Right forelimb (tissue), 1 donor: ENCODE measurements at regions not wholly inside any gene's neighbourhood (a gene's known extent, or its start where the extent isn't known, plus 50 kb on each side); places are given as distances from the start of the nearest gene placed in this dataset.
"Not testable (repeated sequence)": the region's sequence is repeated elsewhere in the genome, so short reads cannot be mapped to it uniquely, and the experiment has no call there.

Experiments
- DNase-seq: peaks from one replicate; pipeline ENCODE4 v3.0.0-alpha.2; 2018

DNA sequence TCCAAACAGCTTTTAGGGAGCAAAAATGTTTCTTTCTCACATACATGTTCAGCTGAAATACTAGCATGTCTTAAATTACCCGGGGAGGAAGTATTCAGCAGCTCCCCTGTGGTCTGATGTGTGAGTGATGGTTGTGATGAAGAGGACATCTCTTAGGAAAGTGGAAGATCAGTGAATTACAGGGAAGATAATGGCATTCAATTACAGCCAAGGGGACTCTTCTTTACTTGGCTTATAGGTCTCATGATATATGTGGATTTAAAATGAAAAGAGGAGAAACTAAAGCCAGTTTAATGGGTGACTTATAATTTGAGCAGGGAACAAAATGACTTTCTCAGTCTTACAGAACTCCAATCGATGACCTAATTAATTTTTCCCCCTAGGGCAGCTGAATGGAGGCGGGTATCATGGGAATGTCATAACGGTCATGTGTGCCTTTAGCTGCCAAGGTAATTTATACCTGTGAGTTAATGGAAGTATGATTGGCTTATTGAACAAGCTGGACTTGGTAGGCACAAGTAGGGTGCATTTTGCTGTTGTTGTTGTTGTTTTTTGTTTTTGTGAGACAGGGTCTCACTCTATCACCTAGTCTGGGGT lies 198.8 kb downstream of the HIPK3 start:
- DNase-seq: no peak

DNA sequence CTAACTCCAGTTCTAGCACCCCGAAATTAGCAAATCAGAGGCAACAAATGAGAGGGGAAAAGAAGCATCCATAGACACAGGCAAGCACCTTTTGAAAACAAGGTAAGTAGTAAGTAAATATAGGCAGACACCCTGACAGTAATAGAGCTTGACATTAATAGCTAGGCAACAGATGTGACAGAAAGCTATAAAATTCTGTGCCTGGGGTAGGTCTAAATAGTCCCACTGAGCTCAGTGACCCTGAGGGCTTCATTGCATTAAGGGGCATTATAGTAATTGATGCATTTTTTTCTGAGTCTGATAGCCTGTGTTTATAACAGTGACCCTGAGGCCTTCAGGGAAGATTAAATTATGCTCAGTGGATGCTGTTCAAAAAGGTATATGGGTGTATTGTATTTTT lies 197.1 kb downstream of the HIPK3 start:
- DNase-seq: no peak

DNA sequence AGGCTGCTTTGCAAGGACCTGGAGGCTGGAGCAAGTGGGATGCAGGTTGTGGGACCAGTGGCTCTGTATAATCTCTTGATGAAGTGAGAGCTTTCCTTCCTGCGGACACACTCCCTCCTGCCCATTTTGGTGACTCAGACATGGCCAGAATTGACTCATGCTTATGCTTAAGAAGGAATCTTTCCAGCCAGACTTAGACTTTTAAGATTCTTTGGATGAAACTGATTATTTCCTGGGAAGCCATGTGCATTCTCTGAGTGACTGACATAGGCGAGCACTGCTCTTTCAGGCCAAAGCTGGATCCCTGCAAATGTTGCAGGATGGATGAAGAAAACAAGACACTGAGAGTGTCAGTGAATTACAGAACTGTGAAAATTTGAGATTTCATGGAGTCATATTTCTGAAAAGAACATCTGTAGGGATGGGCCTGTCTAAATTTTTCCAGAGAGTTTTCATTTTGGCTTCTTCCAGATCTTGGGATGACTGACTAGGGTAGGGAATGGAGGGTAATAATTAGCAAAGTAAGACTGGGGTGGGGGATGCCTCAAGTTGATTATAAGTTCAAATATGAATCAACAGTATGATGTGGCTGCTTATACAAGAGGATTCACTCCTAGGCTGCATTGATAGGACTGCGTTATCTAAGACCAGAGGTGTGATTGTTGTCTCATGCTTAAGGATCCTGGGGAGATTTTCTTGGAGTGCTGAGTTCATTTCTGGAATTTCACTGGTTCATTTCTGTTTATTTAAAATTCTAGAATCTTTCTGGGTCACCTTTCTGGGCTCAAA lies 195.8 kb downstream of the HIPK3 start:
- DNase-seq: no peak

DNA sequence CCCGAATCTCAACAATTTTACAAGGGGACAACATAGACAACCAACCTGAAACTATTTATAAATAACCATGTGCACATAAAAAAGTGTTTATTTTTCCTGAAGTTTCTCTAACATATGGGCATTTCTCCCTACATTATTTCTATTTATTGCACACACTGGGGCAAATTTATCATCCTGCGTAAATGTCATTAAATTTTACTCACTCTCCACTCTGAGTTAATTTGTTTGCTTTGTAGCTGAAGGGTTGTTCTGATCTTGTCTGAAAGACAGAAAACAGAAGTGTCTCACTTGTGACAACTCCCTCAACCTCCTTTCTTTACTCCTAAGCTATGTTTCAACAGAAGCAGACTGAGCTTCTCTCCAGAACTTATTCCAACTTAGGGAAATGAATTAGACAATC lies 194.2 kb downstream of the HIPK3 start:
- DNase-seq: no peak

DNA sequence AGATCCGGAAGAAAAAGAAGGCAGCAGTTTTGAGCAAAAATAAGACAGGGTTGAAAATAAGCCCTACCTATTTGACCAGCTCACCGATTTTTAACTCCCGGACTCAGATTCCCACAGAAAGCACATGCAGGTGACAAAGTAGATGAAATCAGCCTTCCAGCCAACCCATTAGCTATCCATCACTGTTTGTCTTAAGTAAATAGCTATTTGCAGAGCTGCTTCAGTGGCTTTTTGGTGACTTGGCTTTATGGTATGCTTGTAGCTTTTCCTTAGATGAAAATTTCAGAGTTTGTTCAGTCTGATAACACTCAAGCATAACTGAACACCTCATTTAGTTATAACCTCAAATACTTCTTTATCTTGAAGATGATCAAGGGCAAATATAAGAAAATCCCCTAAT lies 192.6 kb downstream of the HIPK3 start:
- DNase-seq: no peak

DNA sequence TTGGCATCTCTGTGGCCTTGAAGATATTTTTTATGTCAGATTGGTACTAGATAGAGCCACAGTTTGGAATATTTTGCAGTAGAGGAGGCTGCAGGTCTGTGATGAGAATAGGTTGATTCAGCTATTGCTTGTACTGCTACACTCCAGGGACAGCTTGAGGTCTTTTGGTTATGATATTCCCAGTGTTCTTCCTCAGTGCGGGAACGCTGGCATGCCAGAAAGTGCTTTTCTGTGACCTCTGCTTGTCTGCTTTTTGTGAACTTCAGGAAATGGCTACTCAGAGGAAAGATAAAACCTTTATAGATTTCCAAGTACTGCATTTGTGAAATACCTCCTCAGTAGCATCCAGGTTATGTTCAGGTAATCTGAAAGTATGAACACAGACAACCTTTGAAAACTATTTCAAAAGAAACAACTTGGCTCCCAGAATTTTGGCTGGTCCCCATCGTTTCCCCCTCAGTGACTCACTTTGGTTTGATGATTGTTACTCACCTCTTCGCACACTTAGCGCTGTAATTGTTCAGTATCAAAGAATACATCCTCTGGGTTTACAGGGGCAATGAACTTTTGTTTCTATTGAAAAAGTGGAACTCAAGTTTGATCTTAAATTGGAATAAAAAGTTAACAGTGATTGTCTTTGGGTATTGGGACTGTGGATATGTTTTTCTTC lies 191.4 kb downstream of the HIPK3 start:
- DNase-seq: no peak

DNA sequence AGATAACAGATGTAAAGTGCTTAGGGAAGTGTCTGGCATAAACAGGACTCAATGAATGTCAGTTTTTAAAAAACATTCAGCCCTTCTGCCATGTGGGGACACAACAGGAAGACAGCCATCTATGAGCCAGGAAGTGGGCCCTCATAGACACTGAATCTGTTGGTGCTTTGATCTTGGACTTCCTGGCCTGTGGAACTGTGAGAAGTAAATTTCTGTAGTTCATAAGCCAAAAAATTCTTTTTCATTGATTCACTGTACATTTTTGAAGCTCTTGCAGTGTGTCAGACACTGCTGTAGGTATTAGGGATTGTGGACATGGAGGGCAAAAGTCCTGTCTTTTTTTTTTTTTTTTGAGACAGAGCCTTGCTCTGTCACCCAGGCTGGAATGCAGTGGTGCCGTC lies 188.6 kb downstream of the HIPK3 start:
- no peak for DNase-seq

DNA sequence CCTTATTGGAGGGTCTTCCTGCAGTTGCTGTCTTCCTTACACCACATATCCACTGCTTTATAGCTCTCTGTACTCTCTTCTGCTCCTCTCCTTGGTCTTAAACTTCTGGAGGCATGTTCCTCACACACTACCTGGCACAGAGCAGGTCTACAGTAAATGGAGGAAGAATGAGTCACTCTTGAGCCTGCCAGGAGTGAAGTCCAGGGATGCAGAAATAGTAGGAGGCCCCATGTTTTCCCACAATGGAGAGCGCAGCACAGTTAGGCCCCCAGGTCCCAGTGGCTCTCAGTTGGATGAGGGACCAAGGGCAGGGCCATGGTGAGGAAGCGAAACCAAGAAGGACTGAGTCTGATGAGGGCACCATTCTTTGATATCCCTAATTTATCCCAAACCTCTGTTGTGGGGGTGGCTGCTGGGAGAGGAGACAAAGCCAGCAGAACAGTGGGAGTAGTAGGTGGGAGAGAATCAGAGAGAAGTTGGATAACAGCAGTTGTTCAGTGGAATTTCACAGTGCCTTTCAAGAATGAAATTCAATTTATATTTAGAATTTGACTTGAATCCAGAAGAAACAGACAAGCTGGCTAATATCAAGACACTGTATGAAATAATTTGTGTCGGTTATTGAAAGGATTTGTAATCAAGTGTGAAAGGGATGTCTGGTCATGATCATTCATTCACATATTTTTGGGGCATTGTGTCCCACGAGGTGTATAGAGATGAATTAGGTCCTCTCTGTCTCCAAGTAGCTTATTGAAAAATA lies 187.8 kb downstream of the HIPK3 start:
- no peak for DNase-seq

DNA sequence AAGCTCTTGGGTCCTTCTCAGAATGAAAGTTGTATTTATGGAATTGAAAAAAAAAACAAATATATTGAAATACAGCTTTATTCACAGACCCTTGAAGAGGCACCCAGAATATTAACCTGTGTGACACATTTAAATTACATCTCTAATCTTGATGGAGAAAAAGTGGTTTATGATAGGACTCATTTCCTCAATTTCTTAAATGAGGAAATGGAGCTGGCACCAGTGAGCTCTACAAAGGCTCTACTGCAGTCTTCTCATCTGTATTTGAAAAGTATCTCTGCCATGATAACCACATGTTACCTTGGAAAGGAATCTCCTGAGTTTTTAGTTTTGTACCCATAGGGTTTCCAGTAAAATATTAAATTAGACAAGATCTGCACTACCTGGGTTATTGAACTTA lies 186.5 kb downstream of the HIPK3 start:
- no peak for DNase-seq

DNA sequence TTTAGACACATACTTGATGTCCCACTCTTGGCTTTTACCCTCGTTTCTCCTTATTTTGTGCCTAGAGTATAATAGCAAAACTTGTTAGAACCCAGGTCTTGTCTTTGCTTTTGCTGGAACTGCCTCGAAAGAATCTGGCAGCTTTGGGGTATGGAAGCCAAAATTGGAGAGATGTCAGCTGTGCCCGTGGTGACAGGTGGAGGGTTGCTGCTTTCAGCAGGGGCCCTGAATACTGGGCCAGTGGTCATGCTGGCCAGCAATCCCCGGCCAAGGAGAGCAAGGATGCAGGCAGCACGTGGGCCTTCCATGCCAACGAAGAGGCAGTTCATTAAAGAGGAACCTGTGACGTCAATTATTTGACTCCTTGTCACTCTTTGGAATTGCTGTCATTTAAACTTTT lies 181.1 kb downstream of the HIPK3 start:
- DNase-seq: no peak

DNA sequence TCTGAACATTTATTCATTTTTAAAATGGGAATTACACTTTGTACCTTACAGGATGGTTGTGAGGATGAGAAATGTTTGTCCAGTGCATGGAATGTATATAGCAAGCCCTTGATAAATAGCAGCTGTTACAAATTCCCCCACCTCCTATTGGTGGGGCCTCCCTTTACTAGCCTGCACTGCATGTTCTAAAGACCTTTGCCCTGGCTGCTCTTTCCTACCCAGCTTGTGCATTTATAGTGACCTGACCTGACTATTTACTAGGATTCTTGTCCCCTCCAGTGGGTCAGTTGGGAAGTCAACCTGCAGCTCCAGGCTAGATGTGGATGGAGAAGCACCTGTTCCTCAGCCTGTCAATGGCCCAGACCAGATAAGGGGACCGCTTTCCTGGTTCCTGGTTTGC lies 180.3 kb downstream of the HIPK3 start:
- no peak for DNase-seq

DNA sequence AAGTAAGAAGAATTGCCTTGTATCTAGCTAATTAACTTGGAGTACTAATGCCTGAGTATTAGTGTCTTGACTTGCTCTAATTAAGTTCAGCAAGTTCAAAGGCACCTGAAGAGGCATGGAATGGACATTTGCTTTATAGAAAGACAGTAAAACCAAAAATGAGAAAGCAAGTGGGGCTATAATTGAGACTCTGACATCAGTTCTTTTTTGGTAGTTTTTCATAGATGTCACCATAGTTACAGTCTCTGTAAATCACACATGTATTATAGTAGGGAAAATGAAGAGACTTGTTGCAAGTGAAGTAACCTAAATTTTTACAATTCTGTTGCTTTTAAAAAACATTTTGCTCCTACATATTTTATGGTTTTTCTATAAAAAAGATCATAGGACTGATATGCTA lies 178.0 kb downstream of the HIPK3 start:
- no peak for DNase-seq

DNA sequence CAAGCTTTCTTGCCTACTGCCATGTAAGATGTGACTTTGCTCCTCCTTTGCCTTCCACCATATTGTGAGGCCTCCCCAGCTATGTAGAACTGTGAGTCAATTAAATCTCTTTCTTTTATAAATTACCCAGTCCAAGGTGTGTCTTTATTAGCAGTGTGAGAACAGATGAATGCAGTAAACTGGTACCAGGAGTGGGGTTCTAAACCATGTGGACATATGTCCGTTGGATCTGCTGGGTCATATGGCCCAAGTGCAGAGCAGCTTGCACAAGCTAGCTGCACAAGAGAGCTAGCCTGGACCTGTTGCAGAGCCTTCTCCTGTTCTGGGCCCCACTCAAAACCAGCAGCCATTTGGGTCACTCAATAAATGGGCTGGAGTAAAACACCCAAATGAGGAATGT lies 177.1 kb downstream of the HIPK3 start:
- DNase-seq: no peak

DNA sequence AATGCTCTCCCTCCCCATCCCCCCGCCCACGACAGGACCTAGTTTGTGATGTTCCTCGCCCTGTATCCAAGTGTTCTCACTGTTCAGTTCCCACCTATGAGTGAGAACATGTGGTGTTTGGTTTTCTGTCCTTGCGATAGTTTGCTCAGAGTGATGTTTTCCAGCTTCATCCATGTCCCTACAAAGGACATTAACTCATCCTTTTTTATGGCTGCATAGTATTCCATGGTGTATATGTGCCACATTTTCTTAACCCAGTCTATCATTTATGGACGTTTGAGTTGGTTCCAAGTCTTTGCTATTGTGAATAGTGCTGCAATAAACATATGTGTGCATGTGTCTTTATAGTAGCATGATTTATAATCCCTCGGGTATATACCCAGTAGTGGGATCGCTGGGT lies 171.3 kb downstream of the HIPK3 start:
- not testable (repeated sequence) for DNase-seq

DNA sequence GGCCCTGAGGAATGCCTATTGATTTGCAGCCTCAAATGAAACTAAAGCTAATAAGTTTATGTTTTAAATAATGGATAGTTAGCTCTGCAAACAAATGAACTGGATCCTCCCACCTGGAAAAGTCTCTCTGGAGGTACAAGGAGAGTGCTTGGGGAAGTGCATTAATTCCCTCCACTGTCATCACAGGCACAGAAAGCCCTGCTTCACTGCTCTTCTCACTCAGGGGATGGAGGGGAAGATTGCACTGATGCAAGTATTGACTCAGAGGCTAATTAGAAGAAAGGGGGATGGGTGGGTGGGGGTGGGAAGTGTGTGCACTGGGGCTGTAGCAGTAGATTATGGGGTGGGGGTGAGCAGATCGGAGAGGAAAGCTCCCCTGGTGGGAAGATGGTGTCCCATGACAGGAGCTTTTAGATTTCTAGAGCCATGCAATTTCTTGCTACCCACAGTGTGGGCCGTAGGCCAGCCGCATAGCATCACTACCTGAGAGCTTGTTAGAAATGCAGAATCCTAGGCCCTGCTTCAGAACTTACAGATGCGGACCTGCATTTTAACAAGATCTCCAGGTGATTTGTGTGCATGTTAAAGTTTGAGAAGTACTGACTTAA lies 163.9 kb downstream of the HIPK3 start:
- no peak for DNase-seq

DNA sequence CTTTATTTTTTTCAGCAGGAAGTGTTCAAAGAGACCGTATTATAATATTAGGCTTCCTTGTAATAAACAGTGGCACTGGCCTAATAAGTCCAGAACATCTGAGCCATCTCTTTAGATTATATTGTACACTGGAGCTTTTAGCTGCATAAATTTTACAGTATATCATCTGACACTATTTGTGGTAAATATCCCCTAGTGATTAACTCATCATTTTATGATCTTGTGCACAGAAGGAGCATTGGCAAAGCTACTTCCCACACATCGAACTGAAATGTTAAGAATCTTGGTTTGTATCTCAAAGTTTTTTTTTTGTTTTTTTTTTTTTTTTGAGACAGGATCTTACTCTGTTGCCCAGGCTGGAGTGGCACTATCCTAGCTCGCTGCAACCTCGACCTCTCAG lies 162.7 kb downstream of the HIPK3 start:
- no peak for DNase-seq

DNA sequence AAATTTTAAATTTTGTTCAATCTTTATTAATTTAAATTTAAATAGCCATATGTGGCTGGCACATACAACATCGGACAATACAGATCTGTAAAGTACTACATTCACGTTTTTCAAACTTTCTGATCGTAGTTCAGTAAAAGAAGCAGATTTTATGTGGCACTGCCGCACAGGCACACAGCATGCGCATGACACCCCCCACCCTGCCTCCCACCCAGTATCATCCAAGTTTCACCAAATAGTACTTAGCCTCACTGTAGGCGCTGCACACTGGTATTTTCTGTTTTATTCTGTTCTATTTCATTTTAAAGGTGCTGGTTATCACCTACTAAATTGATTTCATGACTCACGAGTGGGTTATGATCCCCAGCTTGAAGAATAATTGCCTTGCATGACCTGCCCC lies 159.9 kb downstream of the HIPK3 start:
- no peak for DNase-seq

DNA sequence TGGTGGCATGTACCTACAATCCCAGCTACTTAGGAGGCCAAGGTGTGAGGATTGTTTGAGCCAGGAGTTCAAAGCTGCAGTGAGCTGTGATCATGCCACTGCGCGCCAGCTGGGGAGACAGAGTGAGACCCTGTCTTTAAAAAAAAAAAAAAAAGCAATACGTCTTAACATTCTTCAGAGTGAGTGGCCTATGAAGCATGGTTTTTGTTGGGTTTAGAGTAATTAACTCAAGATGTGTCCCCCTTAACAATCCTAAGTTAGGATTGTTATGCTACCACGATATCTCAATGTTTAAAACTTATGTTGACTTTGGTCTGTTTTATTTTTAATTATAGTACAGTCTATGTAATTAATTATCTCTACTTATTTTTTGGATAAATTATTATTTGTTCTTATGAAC lies 156.1 kb downstream of the HIPK3 start:
- DNase-seq: no peak

DNA sequence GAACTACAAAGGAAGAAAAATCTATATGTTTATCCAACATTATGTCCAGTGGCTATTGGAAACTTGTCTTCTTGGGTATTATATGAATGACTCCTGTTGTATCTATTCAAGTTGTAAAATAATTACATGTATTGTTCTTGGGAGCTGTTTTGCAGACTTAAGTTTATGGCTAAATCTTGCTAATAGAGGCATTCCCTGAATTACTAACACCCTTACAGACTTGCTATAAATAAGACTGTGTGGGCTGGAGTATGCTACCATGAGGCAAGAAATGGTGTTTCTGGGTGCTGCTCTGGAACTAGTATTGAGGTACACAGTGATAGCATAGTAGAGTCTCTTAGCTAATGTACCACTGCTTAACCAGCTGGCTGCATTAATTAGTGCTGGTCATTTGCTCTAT lies 155.1 kb downstream of the HIPK3 start:
- DNase-seq: no peak

DNA sequence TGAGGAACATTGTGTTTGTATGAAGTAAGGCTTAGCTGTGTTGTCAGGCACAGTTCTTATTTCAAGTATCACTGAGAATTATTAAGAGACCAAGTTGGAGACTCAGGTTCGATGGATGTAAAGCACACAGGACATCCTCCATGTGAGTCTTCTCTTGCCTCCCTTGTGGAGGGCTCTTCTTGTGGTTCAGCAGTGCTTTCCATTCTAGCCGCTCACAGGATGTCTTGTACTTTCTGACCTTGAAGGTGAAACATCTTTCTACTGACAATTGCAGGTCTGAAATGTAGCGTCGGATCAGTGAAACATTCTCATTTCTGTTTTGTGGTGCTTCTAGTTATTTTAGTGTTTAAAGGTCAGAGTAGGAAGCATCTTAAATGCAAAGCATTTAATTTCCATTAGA lies 154.6 kb downstream of the HIPK3 start:
- DNase-seq: no peak

DNA sequence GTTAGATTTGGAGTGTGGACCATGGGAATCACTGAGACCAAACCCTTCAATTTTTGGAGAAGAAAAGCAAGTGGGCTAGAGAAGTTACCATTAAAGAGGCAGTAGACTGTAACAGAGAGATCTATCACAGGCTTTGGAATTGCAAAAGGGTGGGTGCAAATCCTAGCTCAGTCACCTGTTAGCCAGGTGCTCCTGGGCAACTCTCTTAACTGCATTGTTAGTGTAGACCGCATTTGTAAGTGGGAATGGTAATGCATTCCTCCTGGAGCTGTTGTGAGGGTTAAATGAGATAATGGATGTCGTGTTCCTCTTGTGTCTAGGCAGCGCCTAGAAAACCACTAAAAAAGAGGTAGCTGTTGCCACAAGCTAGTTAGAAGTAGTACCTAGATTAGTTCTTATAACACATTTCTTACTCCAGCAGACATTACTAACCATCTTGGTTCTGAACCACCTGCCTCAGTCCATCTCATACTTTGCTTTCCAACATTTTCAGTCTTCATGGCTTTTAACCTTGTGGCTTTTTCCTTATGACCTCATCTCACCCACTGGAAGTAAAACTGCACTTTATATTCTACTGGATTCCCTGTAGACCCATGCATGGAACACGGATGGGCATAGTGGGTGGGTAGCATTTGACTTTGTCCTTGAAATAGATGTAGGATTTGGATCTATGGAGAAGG lies 153.0 kb downstream of the HIPK3 start:
- DNase-seq: no peak
